ENCODE measurements at regions not wholly inside any gene's neighbourhood (a gene's known extent, or its start where the extent isn't known, plus 50 kb on each side); places are given as distances from the start of the nearest gene placed in this dataset.
"Not testable (repeated sequence)": the region's sequence is repeated elsewhere in the genome, so short reads cannot be mapped to it uniquely, and the experiment has no call there.

DNA sequence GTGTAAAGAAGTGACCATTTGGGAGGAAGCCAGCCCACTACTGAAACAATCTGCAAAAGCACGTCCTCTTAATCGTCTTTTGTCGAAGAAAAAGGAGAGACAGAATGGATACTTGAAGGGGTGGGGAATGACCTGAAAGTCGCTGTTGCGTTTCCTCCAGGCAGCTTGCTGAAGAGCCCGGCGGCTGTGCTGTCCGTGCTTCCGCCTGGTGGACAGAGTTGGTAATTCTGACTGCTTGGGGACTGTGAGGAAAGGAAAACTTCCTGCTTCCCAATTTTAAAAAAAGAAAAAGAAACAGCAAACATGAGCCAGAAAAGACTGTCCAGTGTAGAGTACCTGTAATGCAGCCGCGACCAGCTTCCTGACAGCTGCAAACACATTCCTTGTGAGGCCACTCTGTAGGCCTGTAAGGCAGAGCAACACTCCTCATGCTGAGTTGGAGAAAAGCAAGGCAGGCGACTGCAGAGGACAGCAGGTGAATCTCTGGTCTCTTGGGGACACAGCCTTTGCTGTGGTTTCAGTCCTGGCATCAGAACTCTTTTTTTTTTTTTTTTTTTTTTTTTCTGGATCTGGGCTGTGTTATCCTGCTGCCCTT, 251.1 kb upstream of the TBX18 start:
- DNase-seq (ENCODE audit: low read depth in 2 of 2), result no peak

DNA sequence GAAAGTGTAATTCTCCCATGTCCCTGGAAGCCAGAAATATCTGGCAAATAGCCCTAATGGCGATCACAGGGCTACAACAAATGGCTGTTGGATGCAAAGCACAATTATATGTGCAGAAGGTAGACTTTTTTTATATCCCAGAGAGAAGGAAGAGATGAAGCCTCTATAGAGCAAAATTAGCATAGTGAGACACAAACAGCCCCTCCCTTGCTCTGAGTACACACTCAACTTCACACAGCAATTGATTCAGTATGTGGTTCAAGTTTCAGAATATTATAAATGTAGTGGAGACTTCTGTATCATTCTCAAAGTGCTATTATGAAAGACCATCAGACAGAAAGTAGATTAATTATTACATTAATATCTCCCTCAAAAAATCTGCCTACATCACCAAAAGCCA, 246.5 kb upstream of the TBX18 start:
- no peak for DNase-seq (ENCODE audit: low read depth in 2 of 2)

DNA sequence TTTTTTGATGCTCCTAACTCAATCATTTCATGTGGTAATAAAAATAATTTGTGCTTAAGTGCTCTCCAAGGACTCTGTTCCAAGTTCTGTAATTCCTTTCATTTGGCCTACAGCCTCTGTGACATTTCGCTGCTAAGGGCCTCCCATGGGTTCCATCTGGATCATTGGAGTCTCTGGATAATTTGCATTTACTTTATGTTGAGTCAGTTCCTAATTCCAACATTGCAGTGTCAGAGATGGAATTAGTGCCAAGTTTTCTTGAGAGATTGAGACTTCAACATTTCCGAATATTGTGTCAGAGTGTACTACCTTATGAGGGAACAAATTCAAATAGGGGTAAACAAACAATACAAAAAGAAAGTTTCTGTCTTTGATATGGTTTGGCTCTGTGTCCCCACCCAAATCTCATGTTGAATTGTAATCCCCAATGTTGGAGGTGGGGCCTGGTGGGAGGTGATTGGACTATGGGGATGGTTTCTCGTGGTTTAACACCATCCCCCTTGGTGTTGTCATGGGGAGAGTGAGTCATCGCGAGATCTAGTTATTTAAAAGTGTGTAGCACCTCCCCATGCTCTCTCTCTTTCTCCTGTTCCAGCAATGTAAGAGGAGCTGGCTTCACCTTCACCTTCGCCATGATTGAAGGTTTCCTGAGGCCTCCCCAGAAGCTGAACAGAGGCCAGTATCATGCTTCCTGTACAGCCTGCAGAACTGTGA, 244.1 kb upstream of the TBX18 start:
- no peak for DNase-seq (ENCODE audit: low read depth in 2 of 2)

DNA sequence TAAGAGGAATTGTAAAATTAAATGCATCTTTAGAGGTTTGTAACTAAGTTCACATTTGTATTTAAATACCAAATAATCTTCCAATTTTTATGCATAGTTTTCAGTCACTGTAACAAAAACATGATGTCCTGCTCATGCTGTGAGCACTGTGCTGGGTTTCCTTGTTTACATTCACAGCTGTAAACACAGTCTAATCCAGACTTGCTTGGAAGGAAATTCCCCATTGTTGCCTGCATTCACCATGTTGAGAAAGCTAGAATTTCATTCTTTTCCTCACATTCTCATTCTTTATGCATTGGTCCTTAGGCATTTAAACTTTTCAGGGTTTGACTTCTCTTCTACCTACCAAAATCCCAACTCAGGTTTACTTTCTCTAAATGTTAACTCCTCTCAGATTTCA, 242.0 kb upstream of the TBX18 start:
- no peak for DNase-seq (ENCODE audit: low read depth in 2 of 2)

DNA sequence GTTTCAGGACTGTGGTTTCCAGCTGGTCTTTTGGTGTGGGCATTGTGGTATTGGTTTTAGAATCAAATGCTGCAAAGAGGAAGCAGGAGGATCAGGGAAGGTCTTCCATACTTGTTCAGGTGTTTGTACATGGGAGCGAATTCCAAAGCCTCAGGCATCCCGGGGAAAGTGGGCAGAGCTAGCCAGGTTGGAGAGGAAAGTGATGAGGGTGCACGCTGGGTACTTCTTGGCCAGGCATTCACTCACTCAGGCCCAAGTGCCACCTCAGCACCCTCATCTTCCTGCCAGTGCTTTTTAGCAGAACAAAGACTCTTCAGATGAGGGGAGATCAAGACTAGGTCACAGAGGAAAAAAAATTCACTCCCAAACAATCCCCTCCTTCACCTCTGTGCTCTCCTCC, 241.1 kb upstream of the TBX18 start:
- DNase-seq (ENCODE audit: low read depth in 2 of 2), result no peak

DNA sequence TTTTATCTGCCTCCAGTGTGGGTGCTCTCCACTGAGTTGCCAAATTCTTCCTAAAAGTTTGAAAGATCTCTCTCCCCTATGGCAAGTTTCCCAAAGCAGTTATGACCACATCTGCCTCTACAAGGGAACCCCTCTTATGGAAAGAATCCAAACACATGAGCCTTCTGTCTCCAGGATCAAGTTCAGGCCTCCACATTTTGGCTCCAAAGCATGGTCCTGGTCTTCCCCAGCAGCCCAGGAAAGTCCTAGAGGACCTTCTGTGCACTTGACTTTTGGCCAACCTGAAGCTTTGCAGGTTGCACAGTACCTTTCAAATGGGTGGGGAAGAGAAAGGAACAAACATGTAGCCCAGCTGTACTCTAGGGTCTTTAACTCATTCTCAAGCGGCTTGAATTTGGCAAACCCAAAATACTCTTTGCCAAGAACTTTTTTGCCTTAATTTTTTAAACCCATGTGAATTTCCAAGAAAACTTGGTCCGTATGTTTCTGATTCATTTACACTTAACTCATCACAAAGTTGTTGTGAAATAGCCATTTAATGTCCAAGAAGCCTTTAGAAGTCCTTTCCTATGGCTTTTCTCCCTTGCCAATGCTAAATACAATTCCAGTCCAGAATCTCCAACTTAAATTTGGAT, 240.1 kb upstream of the TBX18 start:
- DNase-seq (ENCODE audit: low read depth in 2 of 2), result no peak

DNA sequence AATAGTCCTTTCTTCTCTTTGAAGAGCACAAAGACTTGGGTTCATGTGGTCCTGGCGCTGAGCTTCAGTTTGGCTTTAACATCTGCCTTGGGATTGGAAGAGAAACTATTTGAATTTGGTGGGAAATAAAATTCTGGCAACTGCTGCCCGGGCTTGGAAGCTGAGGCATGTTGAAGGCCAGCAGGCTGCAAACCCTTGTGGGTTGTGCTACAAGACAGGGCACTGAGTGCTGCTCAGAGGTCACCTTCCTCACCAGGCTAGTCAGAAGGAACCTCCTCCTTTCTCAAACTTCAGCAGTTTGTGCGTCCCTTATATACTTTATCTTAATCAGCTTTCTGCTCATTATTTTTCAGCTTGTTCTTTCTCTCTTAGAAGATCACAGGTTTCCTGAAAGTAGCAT, 238.4 kb upstream of the TBX18 start:
- no peak for DNase-seq (ENCODE audit: low read depth in 2 of 2)

DNA sequence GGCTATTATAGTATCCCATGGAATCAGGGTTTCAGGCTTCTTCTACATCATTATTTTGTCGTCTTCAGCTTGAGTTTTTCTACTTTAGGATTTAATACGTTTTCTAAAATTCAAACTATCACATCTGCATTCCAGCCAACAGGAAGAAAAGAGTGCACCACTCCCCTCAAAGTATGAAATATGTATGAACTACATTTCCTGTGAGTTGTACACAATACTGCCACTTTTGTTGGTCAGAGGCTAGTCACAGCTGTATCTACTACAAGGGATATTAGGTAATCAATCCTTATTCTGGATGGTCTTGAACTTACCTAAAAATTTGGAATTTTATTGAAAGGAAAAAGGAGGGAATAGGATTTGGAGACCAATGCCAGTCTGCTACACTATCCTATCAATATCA, 235.6 kb upstream of the TBX18 start:
- DNase-seq (ENCODE audit: low read depth in 2 of 2), result no peak

DNA sequence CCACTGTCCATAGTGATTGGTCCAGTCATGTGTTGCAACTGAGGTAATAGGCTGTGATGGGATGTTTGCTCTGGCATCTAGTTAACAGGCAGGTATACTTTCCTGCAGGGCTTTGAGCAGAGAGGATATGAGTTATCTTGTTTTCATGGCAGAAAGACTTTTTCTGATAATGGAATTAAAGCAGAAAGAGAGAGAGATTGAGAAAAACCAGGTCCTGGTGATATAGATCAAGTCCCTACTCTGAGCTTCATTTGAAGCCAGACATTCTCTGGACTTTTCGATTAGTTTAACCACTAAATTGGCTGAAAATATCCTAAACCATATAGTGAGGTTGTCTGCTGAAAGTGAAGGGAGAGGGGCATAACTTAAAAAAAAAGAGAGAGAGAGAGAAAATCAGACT, 233.8 kb upstream of the TBX18 start:
- DNase-seq (ENCODE audit: low read depth in 2 of 2), result no peak

DNA sequence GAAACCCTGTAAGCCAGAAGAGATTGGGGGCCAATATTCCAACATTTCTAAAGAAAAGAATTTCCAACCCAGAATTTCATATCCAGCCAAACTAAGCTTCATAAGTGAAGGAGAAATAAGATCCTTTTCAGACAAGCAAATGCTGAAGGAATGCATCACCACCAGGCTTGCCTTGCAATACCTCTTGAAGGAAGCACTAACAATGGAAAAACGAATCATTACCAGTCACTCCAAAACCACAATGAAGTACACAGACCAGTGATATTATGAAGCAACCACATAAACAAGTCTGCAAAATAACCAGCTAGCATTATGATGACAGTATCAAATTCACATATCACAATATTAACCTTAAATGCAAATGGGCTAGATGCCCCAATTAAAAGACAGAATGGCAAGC, 224.4 kb upstream of the TBX18 start:
- DNase-seq (ENCODE audit: low read depth in 2 of 2), result not testable (repeated sequence)

DNA sequence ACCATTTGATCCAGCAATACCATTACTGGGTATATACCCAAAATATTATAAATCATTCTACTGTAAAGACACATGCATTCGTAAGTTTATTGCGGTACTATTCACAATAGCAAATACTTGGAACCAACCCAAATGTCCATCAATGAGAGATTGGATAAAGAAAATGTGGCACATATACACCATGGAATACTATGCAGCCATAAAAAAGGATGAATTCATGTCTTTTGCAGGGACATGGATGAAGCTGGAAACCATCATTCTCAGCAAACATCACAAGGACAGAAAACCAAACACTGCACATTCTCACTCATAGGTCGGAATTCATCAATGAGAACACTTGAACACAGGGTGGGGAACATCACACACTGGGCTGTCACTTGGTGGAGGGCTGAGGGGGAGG, 221.1 kb upstream of the TBX18 start:
- not testable (repeated sequence) for DNase-seq (ENCODE audit: low read depth in 2 of 2)

DNA sequence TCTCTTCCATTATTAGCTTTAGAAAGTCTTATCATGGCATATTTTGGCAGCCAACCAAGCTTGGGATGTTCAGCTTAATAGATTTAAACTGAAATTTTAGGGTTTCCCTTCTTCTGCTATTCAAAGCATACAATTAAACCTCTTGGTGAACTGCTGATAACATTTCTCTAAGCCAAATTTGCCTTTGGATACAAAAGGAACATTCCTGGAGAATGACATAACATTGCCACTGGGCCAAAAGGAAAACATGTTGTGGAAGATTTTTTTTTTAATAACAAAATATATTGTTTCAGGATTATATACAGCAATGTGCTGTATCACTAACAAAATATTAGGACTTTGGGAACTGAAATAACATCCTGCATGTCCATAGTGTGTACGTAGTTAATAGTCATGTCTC, 215.1 kb upstream of the TBX18 start:
- DNase-seq (ENCODE audit: low read depth in 2 of 2), result no peak

DNA sequence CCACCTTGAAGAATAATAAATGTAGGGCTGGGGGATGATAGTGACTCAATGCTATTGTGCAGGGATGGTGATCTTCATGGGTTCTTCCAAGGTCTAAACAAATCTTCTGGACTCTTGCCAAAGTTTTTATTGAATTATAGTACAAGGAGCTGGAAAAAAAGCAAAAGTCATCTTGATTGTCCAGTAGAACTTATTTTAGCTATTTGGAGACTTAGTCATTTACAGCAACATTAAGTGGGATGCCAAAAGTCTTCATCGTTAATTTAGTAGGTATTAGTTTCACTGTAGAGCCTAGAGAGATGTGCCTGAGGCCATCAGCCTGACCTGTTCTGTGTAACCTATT, 212.9 kb upstream of the TBX18 start:
- DNase-seq (ENCODE audit: low read depth in 2 of 2), result no peak

DNA sequence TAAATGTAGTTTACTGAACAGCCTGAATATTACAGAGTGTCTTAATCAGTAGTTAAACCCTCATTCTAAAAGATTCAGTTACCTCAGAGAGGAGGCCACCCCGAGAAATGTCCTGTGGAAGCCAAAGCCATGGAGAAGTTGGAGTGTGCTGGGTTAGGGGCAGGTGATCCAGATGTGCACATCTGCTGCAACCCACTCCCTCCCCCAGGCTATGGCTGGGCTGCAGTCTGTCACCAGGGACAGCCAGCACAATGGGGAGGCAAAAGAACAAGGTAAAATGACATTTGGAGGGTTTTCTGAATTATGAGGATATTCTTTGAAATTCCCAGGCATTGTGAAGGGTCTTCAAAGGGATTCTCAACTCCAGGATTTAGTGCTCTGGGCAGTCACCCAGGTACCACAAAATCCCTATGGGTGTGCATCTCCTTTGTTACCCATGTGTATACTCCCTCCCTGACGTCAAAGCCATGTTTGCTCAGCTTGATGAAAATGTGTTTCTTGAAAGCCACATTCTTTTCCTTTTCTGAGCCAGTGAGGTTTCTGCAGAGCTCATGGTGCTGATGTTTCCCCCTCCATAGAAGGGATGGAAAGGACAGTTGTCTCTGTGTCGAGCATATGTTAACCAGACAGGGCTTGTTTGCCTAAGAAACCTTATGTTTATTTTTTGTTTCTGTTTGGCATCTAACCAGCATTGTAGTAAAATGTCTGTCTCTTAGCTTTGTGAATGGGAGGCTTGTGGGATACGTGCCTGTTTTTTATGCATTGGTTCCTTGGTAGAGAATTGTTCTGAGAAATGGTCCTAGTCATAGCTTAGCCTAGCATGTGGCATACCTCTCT, 212.3 kb upstream of the TBX18 start:
- no peak for DNase-seq (ENCODE audit: low read depth in 2 of 2)

DNA sequence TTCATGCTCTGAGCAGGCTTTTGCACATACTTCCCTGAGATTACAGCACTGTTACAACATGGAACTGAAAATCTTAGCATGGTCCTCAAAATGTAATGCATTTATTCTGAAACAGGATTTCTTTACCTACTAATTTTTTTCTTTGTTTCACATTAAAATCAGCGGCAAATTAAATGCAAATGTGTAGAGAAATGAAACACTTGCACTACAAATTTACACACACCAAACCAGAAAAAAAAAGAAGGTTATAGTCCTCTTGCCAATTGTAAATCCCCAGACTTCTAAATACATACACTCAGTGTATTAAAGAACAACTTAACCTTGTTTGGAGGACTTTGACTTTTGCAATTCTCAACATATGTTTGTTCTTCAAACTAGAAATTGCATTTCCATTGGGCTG, 210.9 kb upstream of the TBX18 start:
- no peak for DNase-seq (ENCODE audit: low read depth in 2 of 2)

DNA sequence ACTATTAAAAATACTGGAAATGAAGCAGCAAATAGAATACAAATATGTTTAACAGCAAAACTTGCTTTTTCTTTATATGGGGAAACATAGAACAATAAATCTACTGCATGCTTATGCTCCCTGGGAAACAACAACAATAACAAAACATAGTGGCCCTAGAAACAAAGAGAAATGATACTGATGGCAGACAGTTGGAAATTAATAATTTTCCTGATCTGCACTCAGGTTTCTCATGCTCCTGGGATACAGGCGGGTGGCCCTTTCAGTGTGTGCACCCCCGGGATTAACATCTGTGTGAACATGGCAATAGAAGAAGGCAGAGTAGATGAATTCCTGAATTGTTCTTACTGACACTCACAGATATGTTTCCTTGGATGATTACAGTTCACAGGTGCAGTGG, 209.2 kb upstream of the TBX18 start:
- DNase-seq (ENCODE audit: low read depth in 2 of 2), result no peak

DNA sequence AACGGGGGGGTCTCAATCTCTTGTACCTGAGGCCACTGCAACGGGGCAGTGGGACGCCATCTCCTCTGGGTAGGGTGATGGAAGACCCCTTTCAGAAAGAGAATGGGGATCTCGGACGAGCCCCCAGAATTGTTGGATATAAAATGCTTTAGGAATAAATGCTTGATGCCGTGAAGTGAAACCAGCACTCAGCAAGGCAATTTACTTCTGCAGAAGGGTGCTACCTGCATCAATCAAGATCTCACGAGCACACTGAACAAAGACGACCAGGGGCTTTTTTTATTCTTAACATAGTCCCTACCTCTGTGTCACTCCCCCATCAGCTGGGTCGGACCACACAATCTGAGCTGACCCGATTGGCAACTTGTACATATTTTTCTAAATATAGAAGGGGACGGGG, 203.6 kb upstream of the TBX18 start:
- no peak for DNase-seq (ENCODE audit: low read depth in 2 of 2)

DNA sequence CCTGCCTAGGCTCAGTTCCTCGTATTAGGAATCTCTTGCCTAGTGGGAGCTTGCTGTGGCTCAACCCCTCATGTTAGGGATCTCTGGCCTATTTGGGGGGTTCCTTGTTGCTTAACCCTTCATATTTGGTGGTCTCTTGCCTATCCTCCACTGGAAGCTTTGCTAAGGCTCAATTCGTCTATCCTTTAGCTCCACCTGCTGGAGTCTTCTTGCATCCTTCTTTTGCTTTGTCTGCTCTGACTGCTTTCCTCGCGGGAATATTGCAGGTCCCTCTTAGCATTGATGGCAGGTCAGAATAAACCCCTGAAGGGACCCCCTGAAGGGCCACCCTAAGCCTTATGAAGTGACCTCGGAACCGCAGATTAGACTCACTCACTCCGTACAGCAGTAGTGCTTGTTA, 203.0 kb upstream of the TBX18 start:
- no peak for DNase-seq (ENCODE audit: low read depth in 2 of 2)

DNA sequence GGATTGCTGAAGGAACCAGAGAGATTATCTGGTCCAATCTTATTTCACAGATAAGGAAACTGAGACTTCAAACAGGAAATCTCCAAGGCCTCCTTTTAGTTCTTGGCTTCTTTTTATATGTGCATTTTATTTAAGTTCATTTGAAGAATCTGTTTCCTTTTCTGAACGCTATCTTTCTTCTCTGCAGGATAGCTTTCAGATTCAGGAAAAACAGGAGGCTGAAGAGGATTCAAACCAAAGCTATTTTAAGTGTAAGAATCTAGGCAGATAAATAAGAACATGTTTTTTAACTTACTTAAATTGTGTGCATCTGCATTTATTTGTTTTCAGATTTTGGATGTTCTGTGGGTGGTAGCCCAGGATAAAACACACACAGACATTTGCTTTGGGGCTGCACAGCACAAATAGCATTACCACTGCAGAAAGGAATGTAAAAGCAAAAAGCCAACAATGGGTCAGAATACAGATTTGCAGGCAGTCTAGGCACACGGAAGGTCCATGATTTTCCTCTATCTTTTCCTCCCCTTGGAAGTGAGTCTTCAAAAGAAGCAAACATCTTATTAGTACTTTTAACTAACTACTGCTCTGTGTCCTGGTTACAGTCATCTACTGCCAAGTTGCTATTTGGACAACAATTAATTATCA, 188.8 kb upstream of the TBX18 start:
- DNase-seq (ENCODE audit: low read depth in 2 of 2), result no peak

DNA sequence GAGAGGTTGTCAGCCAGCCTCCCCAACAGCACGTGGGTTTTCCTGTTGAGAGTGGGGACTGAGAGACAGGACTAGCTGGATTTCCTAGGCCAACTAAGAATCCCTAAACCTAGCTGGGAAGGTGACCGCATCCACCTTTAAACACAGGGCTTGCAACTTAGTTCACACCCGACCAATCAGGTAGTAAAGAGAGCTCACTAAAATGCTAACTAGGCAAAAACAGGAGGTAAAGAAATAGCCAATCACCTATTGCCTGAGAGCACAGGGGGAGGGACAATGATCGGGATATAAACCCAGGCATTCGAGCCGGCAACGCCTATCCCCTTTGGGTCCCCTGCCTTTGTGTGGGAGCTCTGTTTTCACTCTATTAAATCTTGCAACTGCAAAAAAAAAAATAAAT, 180.5 kb upstream of the TBX18 start:
- DNase-seq (ENCODE audit: low read depth in 2 of 2), result not testable (repeated sequence)

DNA sequence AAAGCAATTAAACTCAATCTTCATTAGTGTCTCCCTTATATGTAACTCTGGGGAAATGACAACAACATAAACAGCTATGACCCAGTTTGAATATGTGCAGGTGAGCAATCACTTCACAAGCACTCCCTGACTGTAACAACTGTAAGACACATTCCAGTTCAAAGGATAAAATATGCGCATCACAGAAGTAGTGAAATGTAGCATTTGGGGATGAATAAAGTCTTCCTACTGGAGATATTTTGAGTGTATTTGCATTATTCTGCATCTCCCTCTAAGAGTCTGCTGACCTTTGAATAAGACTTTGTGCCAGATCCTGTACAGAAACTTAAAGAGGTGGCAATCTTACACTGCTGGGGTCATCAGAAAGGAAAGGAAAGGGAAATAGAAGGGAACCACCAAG, 179.5 kb upstream of the TBX18 start:
- no peak for DNase-seq (ENCODE audit: low read depth in 2 of 2)

DNA sequence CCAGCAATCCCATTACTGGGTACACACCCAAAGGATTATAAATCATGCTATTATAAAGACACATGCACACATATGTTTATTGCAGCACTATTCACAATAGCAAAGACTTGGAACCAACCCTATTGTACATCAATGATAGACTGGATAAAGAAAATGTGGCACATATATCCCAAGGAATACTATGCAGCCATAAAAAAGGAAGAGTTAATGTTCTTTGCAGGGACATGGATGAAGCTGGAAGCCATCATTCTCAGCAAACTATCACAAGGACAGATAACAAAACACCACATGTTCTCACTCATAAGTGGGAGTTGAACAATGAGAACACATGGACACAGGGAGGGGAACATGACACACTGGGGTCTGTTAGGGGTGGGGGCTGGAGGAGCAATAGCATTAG, 177.2 kb upstream of the TBX18 start:
- DNase-seq (ENCODE audit: low read depth in 2 of 2), result not testable (repeated sequence)

Measured in activated CD4-positive, alpha-beta T cell treated with anti-CD3 and anti-CD28 coated beads for 24 hours (primary cell).